Astrocyte (in vitro differentiated cells and primary cell): ENCODE measurements at regions not wholly inside any gene's neighbourhood (a gene's known extent, or its start where the extent isn't known, plus 50 kb on each side); places are given as distances from the start of the nearest gene placed in this dataset.

Experiments
- CTCF ChIP-seq: IDR thresholded peaks from 2 replicates; pipeline ENCODE4 v1.5.1; 2011; ENCODE audit warnings: low read depth, mild to moderate bottlenecking, inconsistent platforms, low read length, moderate library complexity; ENCODE audit not compliant: insufficient read depth
- EZH2 ChIP-seq: IDR thresholded peaks from 2 replicates; pipeline ENCODE4 v1.6.1; 2012; ENCODE audit warnings: mild to moderate bottlenecking, low read length, inconsistent platforms; ENCODE audit not compliant: insufficient read depth

GRCh38 chr12:60138526-60138925, 542.7 kb downstream of the SLC16A7 start:
- TF ChIP-seq CTCF (no peak), EZH2 (no peak)
